HG03039 (cell line): ENCODE measurements at regions not wholly inside any gene's neighbourhood (a gene's known extent, or its start where the extent isn't known, plus 50 kb on each side); places are given as distances from the start of the nearest gene placed in this dataset.
A peak's percentile ranks its signal among the peaks of the same experiment; 100 is the strongest.

Experiments used
- ATAC-seq: cut with Tn5 transposase; IDR thresholded peaks from one replicate; pipeline ENCODE4 v1.9.1; 2021; ENCODE audit warnings: mild to moderate bottlenecking, moderate library complexity; ENCODE audit not compliant: unreplicated experiment

GRCh38 chr13:99617474-99618255 is 116.4 kb downstream of the TM9SF2 start:
- ATAC-seq = no peak

GRCh38 chr13:99614465-99614885 is 113.2 kb downstream of the TM9SF2 start:
- ATAC-seq = peak; percentile 58
